ENCODE measurements at regions not wholly inside any gene's neighbourhood (a gene's known extent, or its start where the extent isn't known, plus 50 kb on each side); places are given as distances from the start of the nearest gene placed in this dataset.

GRCh38 chr1:70899735-70900134 lies 147.9 kb downstream of the PTGER3 start:
- H3K36me3 ChIP-seq (replicated peaks in 1 of 2; ENCODE audit: control extremely low read depth in 1 of 2, control insufficient read depth in 1 of 2, extremely low read depth in 1 of 2, insufficient read depth in 2 of 2, low read length in 1 of 2) = no peaks in the 10 kb centered on the region
- no peaks in the 10 kb centered on the region for H3K79me2 ChIP-seq (ENCODE audit: control insufficient read depth, insufficient read depth, low read length)
- Mint-ChIP-seq H3K27me3 (no peaks in the 10 kb centered on the region), H3K4me3 (no peak overlapping the region), H3K4me1 (no peaks in the 10 kb centered on the region), H3K9me3 (ENCODE audit: insufficient read depth) (no peaks in the 10 kb centered on the region), H3K27ac (no peak overlapping the region)
- no peak overlapping the region for H3K4me3 ChIP-seq (ENCODE audit: control extremely low read depth in 1 of 5, extremely low read depth in 1 of 5, insufficient read depth in 1 of 5, low read depth in 2 of 5, low read length in 4 of 5)
- no peak overlapping the region for H3K27ac ChIP-seq (ENCODE audit: low read length in 2 of 2)
- H3K9ac ChIP-seq (ENCODE audit: low read length) = no peak overlapping the region
- no peaks in the 10 kb centered on the region for H3K27me3 ChIP-seq (replicated peaks in 1 of 4; ENCODE audit: control extremely low read depth in 1 of 4, control insufficient read depth in 3 of 4, insufficient read depth in 4 of 4, low read length in 3 of 4)
- no peaks in the 10 kb centered on the region for H4K20me1 ChIP-seq (ENCODE audit: control insufficient read depth, insufficient read depth, low read length, poor library complexity, severe bottlenecking)
- POLR2A ChIA-PET = no interaction called here
- no peak overlapping the region for H2AFZ ChIP-seq (ENCODE audit: insufficient read depth, low read depth, low read length, poor library complexity, severe bottlenecking)
- H3K9me3 ChIP-seq (ENCODE audit: control extremely low read depth in 1 of 3, control insufficient read depth in 2 of 3, insufficient read depth in 1 of 3, low read length in 2 of 3) = peaks cover 0 to under 1% (median 0%) of the 10 kb centered on the region in 3 donors
- intact Hi-C loops (cut with micrococcal nuclease) = no loop called here
- no peak overlapping the region for H3K4me2 ChIP-seq (replicated peaks; ENCODE audit: low read depth, low read length, poor library complexity, severe bottlenecking)
- no peak for ATAC-seq (ENCODE audit: low read depth)
- no peak for DNase-seq
- no peaks in the 10 kb centered on the region for H3K4me1 ChIP-seq (ENCODE audit: control insufficient read depth in 2 of 2, insufficient read depth in 2 of 2, low read length in 2 of 2)
- TF ChIP-seq, protein P1, sequence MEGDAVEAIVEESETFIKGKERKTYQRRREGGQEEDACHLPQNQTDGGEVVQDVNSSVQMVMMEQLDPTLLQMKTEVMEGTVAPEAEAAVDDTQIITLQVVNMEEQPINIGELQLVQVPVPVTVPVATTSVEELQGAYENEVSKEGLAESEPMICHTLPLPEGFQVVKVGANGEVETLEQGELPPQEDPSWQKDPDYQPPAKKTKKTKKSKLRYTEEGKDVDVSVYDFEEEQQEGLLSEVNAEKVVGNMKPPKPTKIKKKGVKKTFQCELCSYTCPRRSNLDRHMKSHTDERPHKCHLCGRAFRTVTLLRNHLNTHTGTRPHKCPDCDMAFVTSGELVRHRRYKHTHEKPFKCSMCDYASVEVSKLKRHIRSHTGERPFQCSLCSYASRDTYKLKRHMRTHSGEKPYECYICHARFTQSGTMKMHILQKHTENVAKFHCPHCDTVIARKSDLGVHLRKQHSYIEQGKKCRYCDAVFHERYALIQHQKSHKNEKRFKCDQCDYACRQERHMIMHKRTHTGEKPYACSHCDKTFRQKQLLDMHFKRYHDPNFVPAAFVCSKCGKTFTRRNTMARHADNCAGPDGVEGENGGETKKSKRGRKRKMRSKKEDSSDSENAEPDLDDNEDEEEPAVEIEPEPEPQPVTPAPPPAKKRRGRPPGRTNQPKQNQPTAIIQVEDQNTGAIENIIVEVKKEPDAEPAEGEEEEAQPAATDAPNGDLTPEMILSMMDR (IDR thresholded peaks at IDR 0.05) = no peak
- TF ChIP-seq EZH2 (IDR thresholded peaks at IDR 0.05; ENCODE audit: borderline replicate concordance, insufficient read depth, low read depth, low read length, poor library complexity, severe bottlenecking) = no peak
- CTCF ChIA-PET = no interaction called here

DNA sequence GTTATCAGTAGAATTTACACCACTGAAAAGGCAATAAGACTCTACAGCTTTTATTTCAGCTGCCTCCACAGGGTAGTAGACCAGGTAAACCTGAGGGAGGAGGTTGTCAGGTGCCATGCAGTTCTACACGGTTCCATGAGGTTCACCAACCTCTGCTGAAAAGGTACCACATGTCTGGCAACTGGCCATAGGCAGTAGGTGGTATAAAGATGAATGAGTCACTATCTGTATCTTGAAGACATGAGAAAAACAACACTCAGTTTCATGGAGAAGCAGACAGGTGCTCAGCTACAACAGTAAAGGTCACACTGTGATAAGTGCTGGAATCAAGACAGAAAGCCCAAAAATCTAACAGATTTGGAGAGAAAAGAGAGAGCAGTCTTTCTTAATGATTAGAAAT lies 145.4 kb downstream of the PTGER3 start:
- CTCF ChIA-PET = no interaction called here
- no peaks in the 10 kb centered on the region for H4K20me1 ChIP-seq (ENCODE audit: control insufficient read depth, insufficient read depth, low read length, poor library complexity, severe bottlenecking)
- H2AFZ ChIP-seq (ENCODE audit: insufficient read depth, low read depth, low read length, poor library complexity, severe bottlenecking) = no peak overlapping the region
- Mint-ChIP-seq H3K4me1 (no peaks in the 10 kb centered on the region), H3K27me3 (no peaks in the 10 kb centered on the region), H3K27ac (no peak overlapping the region), H3K9me3 (ENCODE audit: insufficient read depth) (no peaks in the 10 kb centered on the region), H3K4me3 (no peak overlapping the region)
- H3K9me3 ChIP-seq (ENCODE audit: control extremely low read depth in 1 of 3, control insufficient read depth in 2 of 3, insufficient read depth in 1 of 3, low read length in 2 of 3) = peaks cover 0 to 4% (median 0%) of the 10 kb centered on the region in 3 donors
- no peaks in the 10 kb centered on the region for H3K4me1 ChIP-seq (ENCODE audit: control insufficient read depth in 2 of 2, insufficient read depth in 2 of 2, low read length in 2 of 2)
- DNase-seq = no peak
- POLR2A ChIA-PET = no interaction called here
- H3K9ac ChIP-seq (ENCODE audit: low read length) = no peak overlapping the region
- intact Hi-C loops (cut with micrococcal nuclease) = no loop called here
- no peak for ATAC-seq (ENCODE audit: low read depth)
- no peak overlapping the region for H3K4me2 ChIP-seq (replicated peaks; ENCODE audit: low read depth, low read length, poor library complexity, severe bottlenecking)
- no peaks in the 10 kb centered on the region for H3K36me3 ChIP-seq (replicated peaks in 1 of 2; ENCODE audit: control extremely low read depth in 1 of 2, control insufficient read depth in 1 of 2, extremely low read depth in 1 of 2, insufficient read depth in 2 of 2, low read length in 1 of 2)
- no peaks in the 10 kb centered on the region for H3K79me2 ChIP-seq (ENCODE audit: control insufficient read depth, insufficient read depth, low read length)
- H3K27ac ChIP-seq (ENCODE audit: low read length in 2 of 2) = no peak overlapping the region
- H3K4me3 ChIP-seq (ENCODE audit: control extremely low read depth in 1 of 5, extremely low read depth in 1 of 5, insufficient read depth in 1 of 5, low read depth in 2 of 5, low read length in 4 of 5) = no peak overlapping the region
- TF ChIP-seq EZH2 (IDR thresholded peaks at IDR 0.05; ENCODE audit: borderline replicate concordance, insufficient read depth, low read depth, low read length, poor library complexity, severe bottlenecking) = no peak
- TF ChIP-seq, protein P1 (IDR thresholded peaks at IDR 0.05) = no peak
- no peaks in the 10 kb centered on the region for H3K27me3 ChIP-seq (replicated peaks in 1 of 4; ENCODE audit: control extremely low read depth in 1 of 4, control insufficient read depth in 3 of 4, insufficient read depth in 4 of 4, low read length in 3 of 4)
- no CpG with 5 or more reads among the region's 1 CpG for WGBS (ENCODE audit: insufficient coverage)
